WERI-Rb-1 (cell line): ENCODE measurements at regions not wholly inside any gene's neighbourhood (a gene's known extent, or its start where the extent isn't known, plus 50 kb on each side); places are given as distances from the start of the nearest gene placed in this dataset.

Experiments
- DNase-seq: peaks from one replicate; pipeline ENCODE4 v3.0.0-alpha.2; 2020
- H3K27ac ChIP-seq: fragments of 250-450 bp; sonication (Bioruptor Pico); 2 replicates; pipeline ENCODE4 v1.5.1; 2020; ENCODE audit warnings: mild to moderate bottlenecking, moderate library complexity
- H3K27me3 ChIP-seq: fragments of 250-450 bp; sonication (Bioruptor Pico); 2 replicates; pipeline ENCODE4 v1.5.1; 2021; ENCODE audit warnings: mild to moderate bottlenecking, low read depth, moderate library complexity; ENCODE audit not compliant: insufficient read depth, severe bottlenecking
- H3K36me3 ChIP-seq: fragments of 250-450 bp; sonication (Bioruptor Pico); 2 replicates; pipeline ENCODE4 v1.5.1; 2020; ENCODE audit warnings: mild to moderate bottlenecking, moderate library complexity
- H3K4me3 ChIP-seq: 2 replicates; pipeline ENCODE4 v1.5.1; 2011; ENCODE audit warnings: low read depth, mild to moderate bottlenecking, control low read depth, low read length
- H3K9me3 ChIP-seq: fragments of 250-450 bp; sonication (Bioruptor Pico); 2 replicates; pipeline ENCODE4 v1.5.1; 2021; ENCODE audit warnings: mild to moderate bottlenecking, moderate library complexity; ENCODE audit not compliant: severe bottlenecking
- CTCF ChIP-seq: IDR thresholded peaks from 2 replicates; pipeline ENCODE4 v1.5.1; 2011; ENCODE audit warnings: low read depth, mild to moderate bottlenecking, control low read depth, inconsistent platforms, low read length

- H3K36me3 ChIP-seq: no peaks in the 10 kb centered on the region
- no peaks in the 10 kb centered on the region for H3K9me3 ChIP-seq
- no peak overlapping the region for H3K4me3 ChIP-seq
- no peak for TF ChIP-seq CTCF
- no peaks in the 10 kb centered on the region for H3K27me3 ChIP-seq
- no peak overlapping the region for H3K27ac ChIP-seq
- DNase-seq: no peak
Measured at GRCh38 chr4:81971637-81972381, 402.0 kb downstream of the HNRNPD start.

GRCh38 chr4:81971061-81971460 lies 402.7 kb downstream of the HNRNPD start:
- H3K36me3 ChIP-seq: no peaks in the 10 kb centered on the region
- no peak for DNase-seq
- TF ChIP-seq CTCF: no peak

DNA sequence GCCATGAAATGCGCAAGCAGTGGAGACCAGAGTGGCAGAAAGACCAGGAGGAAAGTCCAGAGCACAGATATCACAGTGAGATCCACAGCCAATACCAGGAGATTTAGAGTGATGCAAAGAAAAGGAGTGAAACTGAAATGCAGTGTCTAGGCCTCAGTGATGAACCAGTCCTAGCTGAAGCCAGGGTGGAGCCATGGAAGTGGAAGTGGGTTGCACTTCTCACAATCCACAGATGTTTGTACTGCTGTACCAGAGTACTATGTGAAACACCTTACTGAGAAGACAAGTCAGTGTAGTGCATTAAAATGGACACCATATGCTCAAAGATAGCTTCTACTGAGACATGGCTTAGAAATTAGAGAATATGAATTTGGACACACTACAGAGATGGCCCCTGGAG lies 403.3 kb downstream of the HNRNPD start:
- H3K9me3 ChIP-seq: no peaks in the 10 kb centered on the region
- H3K4me3 ChIP-seq: no peak overlapping the region
- H3K27ac ChIP-seq: no peak overlapping the region
- TF ChIP-seq CTCF: no peak
- DNase-seq: no peak
- H3K36me3 ChIP-seq: no peaks in the 10 kb centered on the region
- H3K27me3 ChIP-seq: no peaks in the 10 kb centered on the region

More at GRCh38 chr4:81971061-81971460, 402.7 kb downstream of the HNRNPD start:
- Histone ChIP-seq H3K27me3 (no peaks in the 10 kb centered on the region), H3K4me3 (no peak overlapping the region), H3K9me3 (no peaks in the 10 kb centered on the region), H3K27ac (no peak overlapping the region)

- DNase-seq: no peak
- Histone ChIP-seq H3K9me3 (no peaks in the 10 kb centered on the region), H3K27me3 (no peaks in the 10 kb centered on the region), H3K4me3 (no peak overlapping the region), H3K36me3 (no peaks in the 10 kb centered on the region), H3K27ac (no peak overlapping the region)
- no peak for TF ChIP-seq CTCF
Measured at GRCh38 chr4:81966676-81967075, 407.1 kb downstream of the HNRNPD start.

GRCh38 chr4:81965911-81966310 lies 407.9 kb downstream of the HNRNPD start:
- Histone ChIP-seq H3K27me3 (no peaks in the 10 kb centered on the region), H3K4me3 (no peak overlapping the region), H3K27ac (no peak overlapping the region), H3K9me3 (no peaks in the 10 kb centered on the region), H3K36me3 (no peaks in the 10 kb centered on the region)
- DNase-seq: no peak
- no peak for TF ChIP-seq CTCF

DNA sequence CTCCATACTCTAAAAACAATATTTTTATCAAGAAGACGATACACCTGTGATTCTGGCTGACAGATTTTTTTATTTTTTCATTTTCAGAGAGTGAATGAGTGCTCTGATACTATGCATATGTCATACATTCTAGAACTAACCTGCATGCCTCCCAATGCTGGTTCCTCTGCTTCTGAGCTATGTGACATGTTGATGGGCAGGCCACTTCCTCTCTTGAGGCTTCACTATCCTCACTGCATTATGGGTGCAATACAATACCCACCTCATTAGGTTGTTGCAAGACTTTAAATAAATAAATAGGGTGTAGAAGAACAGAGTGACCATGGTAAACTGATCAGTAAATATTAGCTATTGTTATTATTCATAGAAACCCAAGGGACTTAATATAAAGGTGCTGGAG lies 408.3 kb downstream of the HNRNPD start:
- no peak for DNase-seq
- Histone ChIP-seq H3K27me3 (no peaks in the 10 kb centered on the region), H3K36me3 (no peaks in the 10 kb centered on the region), H3K27ac (no peak overlapping the region), H3K4me3 (no peak overlapping the region), H3K9me3 (no peaks in the 10 kb centered on the region)
- TF ChIP-seq CTCF: no peak
